ENCODE measurements at regions not wholly inside any gene's neighbourhood (a gene's known extent, or its start where the extent isn't known, plus 50 kb on each side); places are given as distances from the start of the nearest gene placed in this dataset.

GRCh38 chr13:61039302-61039701 is 376.3 kb downstream of the PCDH20 start:
- TF ChIP-seq CTCF (IDR thresholded peaks at IDR 0.05 in 2 of 3, conservative IDR thresholded peaks at IDR 0.05 in 1 of 3; ENCODE audit: control insufficient read depth in 2 of 3, extremely low read depth in 1 of 3, insufficient read depth in 1 of 3, low read depth in 3 of 3, low read length in 3 of 3): no peak
- TF ChIP-seq RAD21 (IDR thresholded peaks at IDR 0.05; ENCODE audit: insufficient read depth, low read depth, low read length): no peak
- TF ChIP-seq TCF7 (IDR thresholded peaks at IDR 0.05; ENCODE audit: borderline replicate concordance): no peak
- no peak for TF ChIP-seq NFYA (IDR thresholded peaks at IDR 0.05; ENCODE audit: borderline replicate concordance, low read depth, low read length)

Measured in GM12878 (cell line).